Activated naive CD4-positive, alpha-beta T cell treated with Interleukin-2 at 50 U/mL for 16 hours (primary cell): ENCODE measurements at regions not wholly inside any gene's neighbourhood (a gene's known extent, or its start where the extent isn't known, plus 50 kb on each side); places are given as distances from the start of the nearest gene placed in this dataset.

ENCODE experiments used
- DNase-seq: peaks from one replicate; pipeline ENCODE4 v3.0.0-alpha.2; 2020

GRCh38 chr10:35705671-35706070, 63.6 kb upstream of the FZD8 start:
- DNase-seq = no peak

- no peak for DNase-seq
Observed at GRCh38 chr10:35705051-35705450, 63.0 kb upstream of the FZD8 start.

- DNase-seq = no peak
Observed at GRCh38 chr10:35704401-35704800, 62.3 kb upstream of the FZD8 start.

- no peak for DNase-seq
Observed at GRCh38 chr10:35700487-35700882, 58.4 kb upstream of the FZD8 start.

GRCh38 chr10:35699848-35700486, 57.9 kb upstream of the FZD8 start:
- no peak for DNase-seq

- DNase-seq = no peak
Observed at GRCh38 chr10:35696392-35697287, 54.5 kb upstream of the FZD8 start.

- no peak for DNase-seq
Observed at GRCh38 chr10:35693800-35694199, 51.7 kb upstream of the FZD8 start.
